Endothelial cell of umbilical vein (primary cell): ENCODE measurements at regions not wholly inside any gene's neighbourhood (a gene's known extent, or its start where the extent isn't known, plus 50 kb on each side); places are given as distances from the start of the nearest gene placed in this dataset.

Source experiments
- BruUV-seq: library from RNA; stranded (reverse); fragments of 400-500 nt; replicated peaks from 2 replicates; lab custom pipeline; 2021; lab: Mats Ljungman, UMichigan
- CTCF ChIA-PET: fragments of 300-600, 350-600 bp; sonication (Branson Sonifier 250); formaldehyde crosslinking; loops from one replicate; lab custom pipeline; 2021; ENCODE audit warnings: antibody characterized with exemption, inconsistent platforms; lab: Charles Lee
- POLR2A ChIA-PET: fragments of 300-600, 350-600 bp; sonication (Branson Sonifier 250); formaldehyde crosslinking; loops from one replicate; lab custom pipeline; 2021; ENCODE audit warnings: antibody characterized with exemption, inconsistent platforms; lab: Charles Lee
- DNase-seq: peaks from one replicate; pipeline ENCODE4 v3.0.0-alpha.2; 2011; ENCODE audit warnings: low read depth, low spot score
- FAIRE-seq: peaks from 2 replicates; lab custom pipeline; 2011; peaks lifted over from hg19 to GRCh38; lab: Jason Lieb, UNC
- H2AFZ ChIP-seq: 2 replicates; pipeline ENCODE4 v1.6.0; 2012; ENCODE audit warnings: low read depth, low read length, control low read depth, inconsistent platforms
- H3K27ac ChIP-seq: 2 replicates; pipeline ENCODE4 v1.5.1; 2011; ENCODE audit warnings: low read depth, mild to moderate bottlenecking, control low read depth, low read length, moderate library complexity; ENCODE audit not compliant: insufficient read depth
- H3K27me3 ChIP-seq, 2 experiments: 2 replicates each; pipeline versions ENCODE4 v1.6.0 to v1.6.1; 2011; ENCODE audit warnings: low read length in 2 of 2, mixed read lengths in 1 of 2; ENCODE audit not compliant: control insufficient read depth in 2 of 2, insufficient read depth in 2 of 2
- H3K36me3 ChIP-seq, 2 experiments: 2 replicates in 1 of 2; 3 replicates in 1 of 2; pipeline ENCODE4 v1.5.1; 2011; ENCODE audit warnings: low read length in 2 of 2, mild to moderate bottlenecking in 1 of 2, moderate library complexity in 1 of 2; ENCODE audit not compliant: control insufficient read depth in 2 of 2, insufficient read depth in 2 of 2; ENCODE audit errors: extremely low read depth in 1 of 2
- H3K4me1 ChIP-seq: 3 replicates; pipeline ENCODE4 v1.5.1; 2011; ENCODE audit warnings: mild to moderate bottlenecking, low read length; ENCODE audit not compliant: control insufficient read depth, insufficient read depth; ENCODE audit errors: extremely low read depth
- H3K4me2 ChIP-seq: 2 replicates; pipeline ENCODE4 v1.6.1; 2011; ENCODE audit warnings: low read length, control low read depth, mixed read lengths; ENCODE audit not compliant: insufficient read depth
- H3K4me3 ChIP-seq, 3 experiments: fragments of 200-600 bp in 1 of 3; sonication (generic), shearing (Covaris generic) in 1 of 3; replicated peaks in 1 of 3; 2 replicates each; pipeline ENCODE4 v1.5.1; 2011 to 2016; ENCODE audit warnings: control low read depth in 3 of 3, low read length in 3 of 3, mild to moderate bottlenecking in 2 of 3, inconsistent platforms in 1 of 3, low read depth in 1 of 3, moderate library complexity in 1 of 3; ENCODE audit not compliant: insufficient read depth in 1 of 3
- H3K79me2 ChIP-seq: 2 replicates; pipeline ENCODE4 v1.6.0; 2012; ENCODE audit warnings: low read length, inconsistent platforms; ENCODE audit not compliant: control insufficient read depth, insufficient read depth
- H3K9ac ChIP-seq: replicated peaks from 2 replicates; pipeline ENCODE3; 2011; ENCODE audit warnings: low read length, control low read depth; ENCODE audit not compliant: insufficient read depth; ENCODE audit errors: extremely low read depth
- H3K9me1 ChIP-seq: replicated peaks from 3 replicates; pipeline ENCODE4 v1.6.0; 2011; ENCODE audit warnings: mild to moderate bottlenecking, low read length; ENCODE audit not compliant: control insufficient read depth, insufficient read depth; ENCODE audit errors: extremely low read depth
- H3K9me3 ChIP-seq: replicated peaks from 2 replicates; pipeline ENCODE4 v1.5.1; 2012; ENCODE audit warnings: low read length, inconsistent platforms; ENCODE audit not compliant: control insufficient read depth, insufficient read depth
- H4K20me1 ChIP-seq: replicated peaks from 2 replicates; pipeline ENCODE3; 2011; ENCODE audit warnings: mild to moderate bottlenecking, low read length; ENCODE audit not compliant: control insufficient read depth, insufficient read depth; ENCODE audit errors: extremely low read depth
- GATA2 ChIP-seq: IDR thresholded peaks from 2 replicates; pipeline ENCODE4 v1.7.0; 2011; ENCODE audit warnings: low read depth, mild to moderate bottlenecking, moderate library complexity, mixed read lengths, low read length; ENCODE audit not compliant: insufficient read length, insufficient read depth
- POLR2AphosphoS5 ChIP-seq: IDR thresholded peaks from 2 replicates; pipeline ENCODE4 v1.6.1; 2012; ENCODE audit warnings: low read depth, mild to moderate bottlenecking, control low read depth, low read length, moderate library complexity; ENCODE audit not compliant: insufficient read depth
- dilution Hi-C: fragments of 300-500 bp; cut with MboI; formaldehyde crosslinking; loops from one replicate; pipeline ENCODE4 v1.15.0; 2019; ENCODE audit warnings: low sequenced_read_pairs; ENCODE audit not compliant: extremely low pct_ligation_motif_present
- intact Hi-C: fragments of 100-400 bp; cut with micrococcal nuclease; formaldehyde crosslinking; loops from one replicate; pipeline ENCODE4 v1.10.0; 2022

GRCh38 chr9:134557331-134557730 lies 84.3 kb upstream of the COL5A1 start:
- CTCF ChIA-PET: interaction anchor here (0.8 to 1.5 kb wide), 3 partner anchors 13 to 86 kb away, joined by 3 to 4 read pairs (median 3); no protein-coding TSS in a partner anchor
- intact Hi-C loops: no loop called here
- TF ChIP-seq GATA2: no peak

GRCh38 chr9:134558124-134558905 lies 83.3 kb upstream of the COL5A1 start:
- H3K36me3 ChIP-seq: no peaks in the 10 kb centered on the region
- FAIRE-seq (no peak), DNase-seq (no peak)
- no peaks in the 10 kb centered on the region for H3K9me1 ChIP-seq
- intact Hi-C loops: no loop called here
- H2AFZ ChIP-seq: no peak overlapping the region
- H3K9me3 ChIP-seq: no peaks in the 10 kb centered on the region
- H3K27me3 ChIP-seq: no peaks in the 10 kb centered on the region
- H3K79me2 ChIP-seq: no peaks in the 10 kb centered on the region
- dilution Hi-C loops: no loop called here
- no TSS peak for BruUV-seq
- POLR2A ChIA-PET: interaction anchor here (0.6 kb wide), 1 partner anchor 414 kb away, joined by 5 read pairs; no protein-coding TSS in a partner anchor
- no peak overlapping the region for H3K27ac ChIP-seq
- peaks cover 2% of the 10 kb centered on the region for H3K4me1 ChIP-seq
- H3K9ac ChIP-seq: no peak overlapping the region
- TF ChIP-seq POLR2AphosphoS5: no peak
- H3K4me3 ChIP-seq: no peak overlapping the region
- no peaks in the 10 kb centered on the region for H4K20me1 ChIP-seq
- H3K4me2 ChIP-seq: no peak overlapping the region
- CTCF ChIA-PET: interaction anchor here (0.8 to 1.5 kb wide), 3 partner anchors 12 to 85 kb away, joined by 3 to 4 read pairs (median 3); no protein-coding TSS in a partner anchor

More at GRCh38 chr9:134557331-134557730, 84.3 kb upstream of the COL5A1 start:
- no peak overlapping the region for H2AFZ ChIP-seq
- DNase-seq (no peak), FAIRE-seq (no peak)
- no peaks in the 10 kb centered on the region for H3K9me1 ChIP-seq
- H3K36me3 ChIP-seq: no peaks in the 10 kb centered on the region
- H3K79me2 ChIP-seq: no peaks in the 10 kb centered on the region
- no peaks in the 10 kb centered on the region for H4K20me1 ChIP-seq
- no peak overlapping the region for H3K4me3 ChIP-seq
- H3K27ac ChIP-seq: no peak overlapping the region
- peaks cover 9% of the 10 kb centered on the region for H3K4me1 ChIP-seq
- BruUV-seq: no TSS peak
- no peak overlapping the region for H3K9ac ChIP-seq
- POLR2A ChIA-PET: no interaction called here
- dilution Hi-C loops: no loop called here
- no peak overlapping the region for H3K4me2 ChIP-seq
- H3K9me3 ChIP-seq: no peaks in the 10 kb centered on the region
- H3K27me3 ChIP-seq: no peaks in the 10 kb centered on the region
